Keratinocyte (primary cell): ENCODE measurements at regions not wholly inside any gene's neighbourhood (a gene's known extent, or its start where the extent isn't known, plus 50 kb on each side); places are given as distances from the start of the nearest gene placed in this dataset.

ENCODE experiments used
- DNase-seq: peaks from one replicate; pipeline ENCODE4 v3.0.0-alpha.2; 2011; ENCODE audit warnings: low read depth, missing footprints, low spot score
- FAIRE-seq: peaks from 2 replicates; lab custom pipeline; 2011; peaks lifted over from hg19 to GRCh38; lab: Jason Lieb, UNC
- H2AFZ ChIP-seq: 2 replicates; pipeline ENCODE4 v1.6.0; 2012; ENCODE audit warnings: low read length, control low read depth, inconsistent platforms; ENCODE audit not compliant: control insufficient read depth
- H3K27ac ChIP-seq: 2 replicates; pipeline ENCODE4 v1.5.1; 2011; ENCODE audit warnings: low read length; ENCODE audit not compliant: control insufficient read depth, insufficient read depth
- H3K27me3 ChIP-seq: 3 replicates; pipeline ENCODE4 v1.6.0; 2011; ENCODE audit warnings: low read length; ENCODE audit not compliant: control insufficient read depth, insufficient read depth; ENCODE audit errors: extremely low read depth
- H3K36me3 ChIP-seq, 2 experiments: 2 replicates in 1 of 2; 3 replicates in 1 of 2; pipeline ENCODE4 v1.5.1; 2011; ENCODE audit warnings: low read length in 2 of 2, mild to moderate bottlenecking in 1 of 2; ENCODE audit not compliant: control insufficient read depth in 2 of 2, insufficient read depth in 2 of 2; ENCODE audit errors: extremely low read depth in 1 of 2
- H3K4me1 ChIP-seq: 3 replicates; pipeline ENCODE4 v1.5.1; 2011; ENCODE audit warnings: low read length; ENCODE audit not compliant: control insufficient read depth, insufficient read depth; ENCODE audit errors: extremely low read depth
- H3K4me2 ChIP-seq: 3 replicates; pipeline ENCODE4 v1.6.0; 2011; ENCODE audit warnings: low read depth, low read length; ENCODE audit not compliant: control insufficient read depth, insufficient read depth; ENCODE audit errors: extremely low read depth
- H3K4me3 ChIP-seq, 3 experiments: fragments of 200-600 bp in 1 of 3; sonication (generic) in 1 of 3; 2 replicates in 2 of 3; 3 replicates in 1 of 3; pipeline ENCODE4 v1.5.1; 2011 to 2016; ENCODE audit warnings: low read length in 3 of 3, mild to moderate bottlenecking in 3 of 3, control low read depth in 2 of 3, inconsistent platforms in 1 of 3, low read depth in 1 of 3, mixed read lengths in 1 of 3, mixed run types in 1 of 3, moderate library complexity in 1 of 3; ENCODE audit not compliant: control insufficient read depth in 2 of 3, insufficient read depth in 2 of 3; ENCODE audit errors: extremely low read depth in 1 of 3
- H3K79me2 ChIP-seq: 2 replicates; pipeline ENCODE4 v1.6.0; 2012; ENCODE audit warnings: low read length; ENCODE audit not compliant: control insufficient read depth, insufficient read depth
- H3K9ac ChIP-seq: 3 replicates; pipeline ENCODE4 v1.6.0; 2011; ENCODE audit warnings: low read length; ENCODE audit not compliant: control insufficient read depth, insufficient read depth; ENCODE audit errors: extremely low read depth
- H3K9me1 ChIP-seq: 3 replicates; pipeline ENCODE4 v1.6.0; 2011; ENCODE audit warnings: low read length; ENCODE audit not compliant: control insufficient read depth, insufficient read depth; ENCODE audit errors: extremely low read depth
- H3K9me3 ChIP-seq: 2 replicates; pipeline ENCODE4 v1.5.1; 2012; ENCODE audit warnings: low read depth, low read length; ENCODE audit not compliant: control insufficient read depth
- H4K20me1 ChIP-seq: 3 replicates; pipeline ENCODE4 v1.6.0; 2011; ENCODE audit warnings: low read length; ENCODE audit not compliant: control insufficient read depth, insufficient read depth; ENCODE audit errors: extremely low read depth
- CTCF ChIP-seq, 3 experiments: IDR thresholded peaks in 1 of 3; conservative IDR thresholded peaks in 1 of 3; optimal IDR thresholded peaks in 1 of 3; 2 replicates in 2 of 3; 3 replicates in 1 of 3; pipeline versions ENCODE3 to v1.5.1; 2011; ENCODE audit warnings: low read length in 3 of 3, mild to moderate bottlenecking in 3 of 3, moderate library complexity in 2 of 3, control low read depth in 1 of 3, inconsistent platforms in 1 of 3; ENCODE audit not compliant: insufficient read depth in 2 of 3; ENCODE audit errors: extremely low read depth in 1 of 3
- EZH2 ChIP-seq: IDR thresholded peaks from one replicate; pipeline ENCODE4 v1.6.1; 2012; ENCODE audit warnings: inconsistent platforms, mild to moderate bottlenecking, low read length, moderate library complexity
- dilution Hi-C: fragments of 300-500 bp; cut with MboI; formaldehyde crosslinking; loops from one replicate; pipeline ENCODE4 v1.7.0; 2020; ENCODE audit warnings: low sequenced_read_pairs; ENCODE audit not compliant: extremely low pct_ligation_motif_present

DNA sequence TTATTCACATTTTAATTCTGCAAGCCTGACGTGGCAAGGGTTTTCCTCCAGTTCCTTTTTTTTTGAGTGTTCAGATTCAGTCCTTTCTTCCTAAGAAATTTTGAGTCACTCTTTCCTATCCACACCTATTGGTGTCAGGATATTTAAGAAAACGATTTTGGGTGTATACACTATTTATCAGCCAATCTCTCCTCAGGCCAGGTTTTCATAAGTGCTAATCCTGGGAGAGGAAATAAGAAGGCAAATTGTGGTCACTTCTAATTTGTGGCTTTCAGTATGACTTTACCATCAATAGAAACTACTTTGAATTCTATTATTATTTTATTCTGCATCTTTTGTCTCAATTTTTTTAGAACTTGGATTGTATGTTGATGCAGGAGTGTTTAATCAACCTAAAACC, 174.4 kb downstream of the DSEL start:
- Histone ChIP-seq H3K4me2 (no peak overlapping the region), H3K79me2 (no peaks in the 10 kb centered on the region), H3K9me1 (no peaks in the 10 kb centered on the region), H2AFZ (no peak overlapping the region), H3K4me1 (no peaks in the 10 kb centered on the region), H3K36me3 (no peaks in the 10 kb centered on the region), H3K9ac (no peak overlapping the region), H3K9me3 (no peaks in the 10 kb centered on the region), H3K27ac (no peak overlapping the region), H3K27me3 (no peaks in the 10 kb centered on the region), H3K4me3 (no peak overlapping the region), H4K20me1 (no peaks in the 10 kb centered on the region)
- dilution Hi-C loops: no loop called here
- FAIRE-seq (no peak), DNase-seq (no peak)
- no peak for TF ChIP-seq CTCF (optimal IDR thresholded peaks at IDR 0.05 in 1 of 3, IDR thresholded peaks at IDR 0.05 in 1 of 3, conservative IDR thresholded peaks at IDR 0.05 in 1 of 3; ENCODE audit: extremely low read depth in 1 of 3, insufficient read depth in 2 of 3, low read length in 3 of 3)
- TF ChIP-seq EZH2: no peak

GRCh38 chr18:67337696-67338095, 178.8 kb downstream of the DSEL start:
- no peaks in the 10 kb centered on the region for H3K9me3 ChIP-seq
- TF ChIP-seq EZH2 (no peak), CTCF (optimal IDR thresholded peaks at IDR 0.05 in 1 of 3, IDR thresholded peaks at IDR 0.05 in 1 of 3, conservative IDR thresholded peaks at IDR 0.05 in 1 of 3; ENCODE audit: extremely low read depth in 1 of 3, insufficient read depth in 2 of 3, low read length in 3 of 3) (no peak)
- H3K27ac ChIP-seq: no peak overlapping the region
- no peaks in the 10 kb centered on the region for H3K36me3 ChIP-seq
- DNase-seq: no peak
- no peaks in the 10 kb centered on the region for H3K79me2 ChIP-seq
- no peak overlapping the region for H3K4me3 ChIP-seq
- H3K4me1 ChIP-seq: no peaks in the 10 kb centered on the region
- H3K27me3 ChIP-seq: no peaks in the 10 kb centered on the region
- FAIRE-seq: no peak
- H2AFZ ChIP-seq: no peak overlapping the region
- no peak overlapping the region for H3K4me2 ChIP-seq
- no peak overlapping the region for H3K9ac ChIP-seq
- H3K9me1 ChIP-seq: no peaks in the 10 kb centered on the region
- dilution Hi-C loops: no loop called here
- no peaks in the 10 kb centered on the region for H4K20me1 ChIP-seq
